Right atrium auricular region (tissue), 2 donors: ENCODE measurements at regions not wholly inside any gene's neighbourhood (a gene's known extent, or its start where the extent isn't known, plus 50 kb on each side); places are given as distances from the start of the nearest gene placed in this dataset.

Experiments used
- DNase-seq: peaks from one replicate; pipeline ENCODE4 v3.0.0-alpha.2; 2019; ENCODE audit warnings: low spot score
- H3K27ac ChIP-seq, 2 donors: fragments of 200-600 bp; sonication (generic); 1 replicate in 1 of 2; 2 replicates in 1 of 2; pipeline ENCODE4 v1.5.1; 2016 to 2019
- H3K27me3 ChIP-seq, 2 donors: fragments of 200-600 bp; sonication (generic); one replicate each; pipeline versions ENCODE4 v1.5.1 to v1.6.0; 2017 to 2019
- H3K36me3 ChIP-seq: fragments of 200-600 bp; sonication (generic); one replicate; pipeline ENCODE4 v1.5.1; 2016
- H3K4me1 ChIP-seq, 2 donors: fragments of 200-600 bp; sonication (generic); one replicate each; pipeline versions ENCODE4 v1.5.1 to v1.6.0; 2017 to 2019
- H3K4me3 ChIP-seq, 2 donors: fragments of 200-600 bp; sonication (generic); 1 replicate in 1 of 2; 2 replicates in 1 of 2; pipeline ENCODE4 v1.5.1; 2017 to 2019; ENCODE audit warnings: mild to moderate bottlenecking in 1 of 2, moderate library complexity in 1 of 2
- H3K9me3 ChIP-seq, 2 donors: fragments of 200-600 bp; sonication (generic); one replicate each; pipeline ENCODE4 v1.5.1; 2019
- TF ChIP-seq, protein P1 (sequence below), 2 donors: fragments of 200-600 bp; sonication (generic); IDR thresholded peaks; one replicate each; pipeline ENCODE4 v1.5.1; 2019; ENCODE audit warnings: antibody characterized with exemption in 2 of 2

DNA sequence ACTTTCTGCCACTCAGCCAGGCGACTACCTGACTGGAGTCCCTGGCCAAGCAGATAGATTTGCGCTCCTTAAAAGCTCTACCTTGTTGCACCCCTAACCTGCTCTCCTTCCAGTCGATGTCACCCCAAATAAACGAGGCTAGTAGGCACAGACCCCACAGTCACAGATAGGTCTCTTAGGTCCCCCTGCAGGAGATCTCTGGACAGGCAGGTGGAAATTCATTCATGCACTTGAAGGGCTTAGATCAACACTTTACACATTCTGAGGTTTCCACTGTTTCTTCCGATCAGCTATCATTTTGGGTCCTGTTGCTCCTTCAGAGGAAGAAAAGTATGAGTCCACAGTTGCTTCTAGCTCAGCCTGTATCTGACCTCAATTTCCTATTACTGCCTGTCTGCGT is 272.6 kb upstream of the FMN2 start:
- Histone ChIP-seq H3K36me3 (no peaks in the 10 kb centered on the region), H3K27me3 (no peaks in the 10 kb centered on the region), H3K27ac (no peak overlapping the region), H3K9me3 (no peaks in the 10 kb centered on the region), H3K4me3 (no peak overlapping the region), H3K4me1 (no peaks in the 10 kb centered on the region)
- no peak for DNase-seq
- TF ChIP-seq, protein P1, sequence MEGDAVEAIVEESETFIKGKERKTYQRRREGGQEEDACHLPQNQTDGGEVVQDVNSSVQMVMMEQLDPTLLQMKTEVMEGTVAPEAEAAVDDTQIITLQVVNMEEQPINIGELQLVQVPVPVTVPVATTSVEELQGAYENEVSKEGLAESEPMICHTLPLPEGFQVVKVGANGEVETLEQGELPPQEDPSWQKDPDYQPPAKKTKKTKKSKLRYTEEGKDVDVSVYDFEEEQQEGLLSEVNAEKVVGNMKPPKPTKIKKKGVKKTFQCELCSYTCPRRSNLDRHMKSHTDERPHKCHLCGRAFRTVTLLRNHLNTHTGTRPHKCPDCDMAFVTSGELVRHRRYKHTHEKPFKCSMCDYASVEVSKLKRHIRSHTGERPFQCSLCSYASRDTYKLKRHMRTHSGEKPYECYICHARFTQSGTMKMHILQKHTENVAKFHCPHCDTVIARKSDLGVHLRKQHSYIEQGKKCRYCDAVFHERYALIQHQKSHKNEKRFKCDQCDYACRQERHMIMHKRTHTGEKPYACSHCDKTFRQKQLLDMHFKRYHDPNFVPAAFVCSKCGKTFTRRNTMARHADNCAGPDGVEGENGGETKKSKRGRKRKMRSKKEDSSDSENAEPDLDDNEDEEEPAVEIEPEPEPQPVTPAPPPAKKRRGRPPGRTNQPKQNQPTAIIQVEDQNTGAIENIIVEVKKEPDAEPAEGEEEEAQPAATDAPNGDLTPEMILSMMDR (IDR thresholded peaks at IDR 0.05): no peak

- no peaks in the 10 kb centered on the region for H3K9me3 ChIP-seq
Measured at GRCh38 chr1:239819756-239820250, 271.9 kb upstream of the FMN2 start.

GRCh38 chr1:239823852-239824251 is 267.8 kb upstream of the FMN2 start:
- Histone ChIP-seq H3K9me3 (no peaks in the 10 kb centered on the region), H3K27ac (no peak overlapping the region), H3K36me3 (no peaks in the 10 kb centered on the region), H3K27me3 (no peaks in the 10 kb centered on the region), H3K4me1 (no peaks in the 10 kb centered on the region), H3K4me3 (no peak overlapping the region)
- no peak for DNase-seq
- TF ChIP-seq, protein P1 (IDR thresholded peaks at IDR 0.05): no peak

More at GRCh38 chr1:239819756-239820250, 271.9 kb upstream of the FMN2 start:
- H3K27me3 ChIP-seq: no peaks in the 10 kb centered on the region
- no peaks in the 10 kb centered on the region for H3K36me3 ChIP-seq
- H3K4me3 ChIP-seq: no peak overlapping the region
- H3K4me1 ChIP-seq: no peaks in the 10 kb centered on the region
- no peak for DNase-seq
- TF ChIP-seq, protein P1 (IDR thresholded peaks at IDR 0.05): no peak
- H3K27ac ChIP-seq: no peak overlapping the region

DNA sequence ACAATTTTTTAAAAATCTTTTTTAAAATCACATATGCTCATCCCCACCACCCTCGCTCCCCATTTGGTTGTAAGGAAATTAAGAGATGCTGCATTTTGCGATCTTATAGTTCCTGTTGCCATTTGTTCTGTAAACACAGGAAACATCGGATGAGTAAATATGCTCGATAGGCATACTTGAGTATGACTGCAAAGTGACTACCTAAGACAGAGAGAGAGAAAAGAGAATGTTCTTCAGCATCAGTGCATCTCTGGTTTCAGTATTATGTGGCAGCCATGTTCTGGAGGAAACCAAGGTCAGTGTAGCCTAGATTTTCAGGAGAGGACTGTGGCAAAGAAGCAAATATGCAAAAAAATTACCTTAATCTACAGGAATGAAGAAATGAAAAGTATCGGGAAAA is 265.5 kb upstream of the FMN2 start:
- H3K4me1 ChIP-seq: no peaks in the 10 kb centered on the region
- TF ChIP-seq, protein P1 (IDR thresholded peaks at IDR 0.05): no peak
- H3K9me3 ChIP-seq: no peaks in the 10 kb centered on the region
- no peaks in the 10 kb centered on the region for H3K36me3 ChIP-seq
- DNase-seq: no peak
- no peak overlapping the region for H3K4me3 ChIP-seq
- H3K27me3 ChIP-seq: no peaks in the 10 kb centered on the region
- H3K27ac ChIP-seq: no peak overlapping the region

DNA sequence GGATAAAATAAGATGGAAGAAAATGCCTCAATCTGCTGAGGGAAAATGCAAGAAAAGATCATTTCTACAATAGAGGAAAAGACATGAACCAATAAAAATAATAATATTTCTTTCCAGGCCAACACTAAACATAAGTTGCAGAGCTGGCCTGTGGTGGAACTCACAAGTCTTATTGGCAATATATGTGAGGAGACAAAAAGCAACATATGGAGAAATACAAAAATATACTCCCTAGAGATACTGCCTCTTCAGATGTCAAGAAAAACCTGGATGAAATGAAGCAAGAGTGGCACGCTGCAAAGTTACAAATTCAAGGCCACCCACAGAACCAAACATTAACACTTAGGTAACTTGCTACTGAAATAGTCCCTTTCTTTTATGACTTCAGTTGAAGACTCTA is 264.9 kb upstream of the FMN2 start:
- TF ChIP-seq, protein P1 (IDR thresholded peaks at IDR 0.05): no peak
- no peaks in the 10 kb centered on the region for H3K4me1 ChIP-seq
- no peaks in the 10 kb centered on the region for H3K9me3 ChIP-seq
- DNase-seq: no peak
- no peaks in the 10 kb centered on the region for H3K36me3 ChIP-seq
- no peaks in the 10 kb centered on the region for H3K27me3 ChIP-seq
- H3K4me3 ChIP-seq: no peak overlapping the region
- H3K27ac ChIP-seq: no peak overlapping the region

DNA sequence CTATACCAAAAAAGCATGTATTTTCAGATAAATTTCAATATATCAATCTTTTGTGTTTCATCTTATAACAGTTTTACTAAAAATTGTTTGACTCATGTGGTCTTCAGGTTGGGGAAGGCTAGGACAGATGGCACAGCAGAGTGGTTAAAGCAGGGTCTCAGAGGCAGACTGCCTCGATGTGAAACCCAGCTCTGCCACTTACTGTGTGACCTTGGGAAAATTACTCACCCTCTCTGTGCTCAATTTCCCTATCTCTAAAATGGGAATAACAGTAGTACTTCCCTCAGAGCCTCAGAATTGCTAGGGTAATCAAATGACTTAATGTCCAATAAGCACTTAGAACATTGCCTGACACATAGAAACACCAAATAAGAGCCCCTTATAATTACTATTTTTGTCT is 262.1 kb upstream of the FMN2 start:
- TF ChIP-seq, protein P1 (IDR thresholded peaks at IDR 0.05): no peak
- Histone ChIP-seq H3K27ac (no peak overlapping the region), H3K27me3 (no peaks in the 10 kb centered on the region), H3K4me3 (no peak overlapping the region), H3K9me3 (no peaks in the 10 kb centered on the region), H3K36me3 (no peaks in the 10 kb centered on the region), H3K4me1 (no peaks in the 10 kb centered on the region)
- no peak for DNase-seq
